ENCODE measurements at regions not wholly inside any gene's neighbourhood (a gene's known extent, or its start where the extent isn't known, plus 50 kb on each side); places are given as distances from the start of the nearest gene placed in this dataset.
A peak's percentile ranks its signal among the peaks of the same experiment; 100 is the strongest.

- DNase-seq: no peak
Measured at GRCh38 chr12:15033029-15033428, 60.2 kb downstream of the PDE6H start.

- DNase-seq: no peak
Measured at GRCh38 chr12:15033641-15034040, 60.8 kb downstream of the PDE6H start.

- no peak for DNase-seq
Measured at GRCh38 chr12:15035185-15035584, 62.3 kb downstream of the PDE6H start.

GRCh38 chr12:15037091-15037687 lies 64.3 kb downstream of the PDE6H start:
- DNase-seq: no peak

GRCh38 chr12:15038137-15038536 lies 65.3 kb downstream of the PDE6H start:
- no peak for DNase-seq

- DNase-seq: no peak
Measured at GRCh38 chr12:15044471-15044870, 71.6 kb downstream of the PDE6H start.

GRCh38 chr12:15045451-15045850 lies 72.6 kb downstream of the PDE6H start:
- DNase-seq: no peak

- DNase-seq: no peak
Measured at GRCh38 chr12:15047611-15048010, 74.8 kb downstream of the PDE6H start.

- peak; percentile 80 for DNase-seq
Measured at GRCh38 chr12:15049461-15050153, 76.8 kb downstream of the PDE6H start.

GRCh38 chr12:15050659-15051058 lies 77.8 kb downstream of the PDE6H start:
- DNase-seq: peak; percentile 13

- no peak for DNase-seq
Measured at GRCh38 chr12:15052691-15053090, 79.8 kb downstream of the PDE6H start.

- no peak for DNase-seq
Measured at GRCh38 chr12:15056218-15056617, 83.4 kb downstream of the PDE6H start.
